Fibroblast of skin of scalp (primary cell): ENCODE measurements at regions not wholly inside any gene's neighbourhood (a gene's known extent, or its start where the extent isn't known, plus 50 kb on each side); places are given as distances from the start of the nearest gene placed in this dataset.

Experiments
- DNase-seq: peaks from one replicate; pipeline ENCODE4 v3.0.0-alpha.2; 2013

GRCh38 chr2:30371028-30371689, 75.9 kb upstream of the LCLAT1 start:
- no peak for DNase-seq

GRCh38 chr2:30371772-30372373, 75.2 kb upstream of the LCLAT1 start:
- DNase-seq, result peak; percentile 64

- peak; percentile 81 for DNase-seq
Measured at GRCh38 chr2:30372826-30373225, 74.2 kb upstream of the LCLAT1 start.

GRCh38 chr2:30373881-30374302, 73.2 kb upstream of the LCLAT1 start:
- DNase-seq, result peak; percentile 97

GRCh38 chr2:30374380-30374779, 72.7 kb upstream of the LCLAT1 start:
- no peak for DNase-seq

- DNase-seq, result no peak
Measured at GRCh38 chr2:30375915-30376314, 71.1 kb upstream of the LCLAT1 start.

- no peak for DNase-seq
Measured at GRCh38 chr2:30379481-30379880, 67.6 kb upstream of the LCLAT1 start.

GRCh38 chr2:30380824-30381223, 66.2 kb upstream of the LCLAT1 start:
- DNase-seq, result no peak

- DNase-seq, result no peak
Measured at GRCh38 chr2:30382162-30382783, 64.8 kb upstream of the LCLAT1 start.

- DNase-seq, result no peak
Measured at GRCh38 chr2:30382995-30383394, 64.1 kb upstream of the LCLAT1 start.

GRCh38 chr2:30385327-30385726, 61.7 kb upstream of the LCLAT1 start:
- DNase-seq, result peak; percentile 33

GRCh38 chr2:30392097-30392496, 54.9 kb upstream of the LCLAT1 start:
- no peak for DNase-seq

- no peak for DNase-seq
Measured at GRCh38 chr2:30393510-30393909, 53.5 kb upstream of the LCLAT1 start.

GRCh38 chr2:30394096-30394495, 53.0 kb upstream of the LCLAT1 start:
- no peak for DNase-seq

- DNase-seq, result peak; percentile 28
Measured at GRCh38 chr2:30396436-30397232, 50.4 kb upstream of the LCLAT1 start.
